ENCODE measurements at regions not wholly inside any gene's neighbourhood (a gene's known extent, or its start where the extent isn't known, plus 50 kb on each side); places are given as distances from the start of the nearest gene placed in this dataset.

- TF ChIP-seq POLR2A (IDR thresholded peaks at IDR 0.05), result no peak
- no peak for TF ChIP-seq CTCF (IDR thresholded peaks at IDR 0.05)
Measured at GRCh38 chr11:92397221-92397755, 172.7 kb downstream of the FAT3 start.
